H9 (cell line): ENCODE measurements at regions not wholly inside any gene's neighbourhood (a gene's known extent, or its start where the extent isn't known, plus 50 kb on each side); places are given as distances from the start of the nearest gene placed in this dataset.

Experiments
- DNase-seq: peaks from one replicate; pipeline ENCODE4 v3.0.0-alpha.2; 2017
- H2AFZ ChIP-seq: one replicate; pipeline ENCODE4 v1.6.1; 2013; ENCODE audit warnings: mild to moderate bottlenecking, low read length, control low read depth, moderate library complexity
- H2AK5ac ChIP-seq: 2 replicates; pipeline ENCODE4 v1.6.1; 2013; ENCODE audit warnings: low read length, control low read depth, mixed read lengths; ENCODE audit not compliant: insufficient read length
- H2BK120ac ChIP-seq: one replicate; pipeline ENCODE4 v1.6.1; 2013; ENCODE audit warnings: low read depth, mild to moderate bottlenecking, low read length, control low read depth, inconsistent platforms; ENCODE audit not compliant: poor library complexity, severe bottlenecking
- H2BK12ac ChIP-seq: 2 replicates; pipeline ENCODE4 v1.6.1; 2013; ENCODE audit warnings: low read length, control low read depth, mixed read lengths, low read depth; ENCODE audit not compliant: insufficient read length
- H2BK15ac ChIP-seq: 2 replicates; pipeline ENCODE4 v1.6.1; 2013; ENCODE audit warnings: low read depth, low read length, control low read depth
- H2BK20ac ChIP-seq: one replicate; pipeline ENCODE4 v1.6.1; 2013; ENCODE audit warnings: low read depth, mild to moderate bottlenecking, low read length, control low read depth, inconsistent platforms; ENCODE audit not compliant: poor library complexity, severe bottlenecking
- H2BK5ac ChIP-seq: 2 replicates; pipeline ENCODE4 v1.6.1; 2013; ENCODE audit warnings: low read length, control low read depth, mixed read lengths; ENCODE audit not compliant: insufficient read length
- H3K14ac ChIP-seq: 2 replicates; pipeline ENCODE4 v1.6.1; 2013; ENCODE audit warnings: low read length, control low read depth; ENCODE audit not compliant: insufficient read depth
- H3K18ac ChIP-seq: 2 replicates; pipeline ENCODE4 v1.6.1; 2013; ENCODE audit warnings: low read depth, mild to moderate bottlenecking, mixed read lengths, low read length, control low read depth; ENCODE audit not compliant: insufficient read length
- H3K23ac ChIP-seq: 2 replicates; pipeline ENCODE4 v1.6.1; 2013; ENCODE audit warnings: low read length, control low read depth, mixed read lengths, low read depth; ENCODE audit not compliant: insufficient read length
- H3K23me2 ChIP-seq: 2 replicates; pipeline ENCODE4 v1.6.1; 2013; ENCODE audit warnings: low read depth, mild to moderate bottlenecking, mixed read lengths, low read length, control low read depth; ENCODE audit not compliant: insufficient read length, poor library complexity, severe bottlenecking
- H3K27ac ChIP-seq: 2 replicates; pipeline ENCODE4 v1.5.1; 2013; ENCODE audit warnings: low read length, control low read depth, mixed read lengths, low read depth; ENCODE audit not compliant: insufficient read length
- H3K27me3 ChIP-seq: 2 replicates; pipeline ENCODE4 v1.6.1; 2013; ENCODE audit warnings: low read length, control low read depth, inconsistent platforms; ENCODE audit not compliant: insufficient read depth
- H3K4ac ChIP-seq: 2 replicates; pipeline ENCODE4 v1.6.1; 2013; ENCODE audit warnings: low read depth, mild to moderate bottlenecking, control low read depth, inconsistent platforms, low read length, moderate library complexity
- H3K4me1 ChIP-seq: 2 replicates; pipeline ENCODE4 v1.6.1; 2013; ENCODE audit warnings: low read length, control low read depth, inconsistent platforms; ENCODE audit not compliant: insufficient read depth
- H3K4me2 ChIP-seq: 2 replicates; pipeline ENCODE4 v1.6.1; 2013; ENCODE audit warnings: low read length, control low read depth, mixed read lengths; ENCODE audit not compliant: insufficient read length, insufficient read depth
- H3K56ac ChIP-seq: 2 replicates; pipeline ENCODE4 v1.6.1; 2013; ENCODE audit warnings: low read depth, mild to moderate bottlenecking, mixed read lengths, low read length, control low read depth; ENCODE audit not compliant: insufficient read length
- H3K79me1 ChIP-seq: 2 replicates; pipeline ENCODE4 v1.6.1; 2013; ENCODE audit warnings: low read depth, mild to moderate bottlenecking, moderate library complexity, low read length, control low read depth, inconsistent platforms; ENCODE audit not compliant: insufficient read depth, poor library complexity, severe bottlenecking
- H3K79me2 ChIP-seq: 2 replicates; pipeline ENCODE4 v1.6.1; 2013; ENCODE audit warnings: low read length, control low read depth, inconsistent platforms; ENCODE audit not compliant: insufficient read depth
- H3K9ac ChIP-seq: 2 replicates; pipeline ENCODE4 v1.6.1; 2013; ENCODE audit warnings: low read length, control low read depth, mixed read lengths; ENCODE audit not compliant: insufficient read length; ENCODE audit errors: extremely low read depth
- H3K9me3 ChIP-seq: one replicate; pipeline ENCODE4 v1.6.1; 2013; ENCODE audit warnings: low read depth, low read length, inconsistent platforms; ENCODE audit not compliant: control insufficient read depth
- H3T11ph ChIP-seq: one replicate; pipeline ENCODE4 v1.6.1; 2013; ENCODE audit warnings: mild to moderate bottlenecking, low read length, control low read depth, inconsistent platforms
- H4K20me1 ChIP-seq: one replicate; pipeline ENCODE4 v1.6.1; 2013; ENCODE audit not compliant: control insufficient read depth, insufficient read length, insufficient read depth
- H4K5ac ChIP-seq: 2 replicates; pipeline ENCODE4 v1.6.1; 2013; ENCODE audit warnings: low read depth, mild to moderate bottlenecking, mixed read lengths, low read length, control low read depth; ENCODE audit not compliant: insufficient read length
- H4K8ac ChIP-seq: replicated peaks from 2 replicates; pipeline ENCODE4 v1.6.1; 2013; ENCODE audit warnings: low read length, control low read depth, mixed read lengths, low read depth; ENCODE audit not compliant: insufficient read length
- H4K91ac ChIP-seq: 2 replicates; pipeline ENCODE4 v1.6.1; 2013; ENCODE audit warnings: low read depth, mild to moderate bottlenecking, moderate library complexity, mixed read lengths, low read length, control low read depth; ENCODE audit not compliant: insufficient read length
- H3K27ac Mint-ChIP-seq, 3 experiments: 2 replicates in 2 of 3; 3 replicates in 1 of 3; pipeline ENCODE4 v1.8.0; 2020 to 2021; ENCODE audit warnings: mixed read lengths in 3 of 3, mild to moderate bottlenecking in 1 of 3, moderate library complexity in 1 of 3
- H3K27me3 Mint-ChIP-seq: 2 replicates; pipeline ENCODE4 v1.8.0; 2021; ENCODE audit warnings: low read depth, mild to moderate bottlenecking, moderate library complexity, mixed read lengths
- H3K36me3 Mint-ChIP-seq, 3 experiments: 2 replicates in 2 of 3; 3 replicates in 1 of 3; pipeline ENCODE4 v1.8.0; 2020 to 2021; ENCODE audit warnings: low read depth in 3 of 3, mixed read lengths in 3 of 3; ENCODE audit not compliant: insufficient read depth in 1 of 3
- H3K4me1 Mint-ChIP-seq, 2 experiments: 2 replicates each; pipeline ENCODE4 v1.8.0; 2020; ENCODE audit warnings: mixed read lengths in 2 of 2
- H3K4me3 Mint-ChIP-seq, 2 experiments: 2 replicates in 1 of 2; 3 replicates in 1 of 2; pipeline ENCODE4 v1.8.0; 2020 to 2021; ENCODE audit warnings: mild to moderate bottlenecking in 2 of 2, mixed read lengths in 2 of 2, moderate library complexity in 1 of 2
- H3K9me3 Mint-ChIP-seq, 2 experiments: 2 replicates in 1 of 2; 3 replicates in 1 of 2; pipeline ENCODE4 v1.8.0; 2020; ENCODE audit warnings: mild to moderate bottlenecking in 2 of 2, mixed read lengths in 2 of 2, moderate library complexity in 1 of 2
- CTCF ChIP-seq: fragments of 200-600 bp; sonication (generic); conservative IDR thresholded peaks from 3 replicates; pipeline ENCODE4 v1.8.0; 2021; ENCODE audit warnings: antibody characterized with exemption, mild to moderate bottlenecking
- WGBS: extraction: QIAGEN DNeasy Blood & Tissue Kit; methylation state at CpG from one replicate; pipeline ENCODE4 v1.1.7; 2013; ENCODE audit warnings: missing lambda C conversion rate, low lambda C conversion rate, mixed read lengths; ENCODE audit not compliant: insufficient read length; ENCODE audit errors: extremely low coverage; 5-methylcytosine and 5-hydroxymethylcytosine counted together

GRCh38 chr10:128879441-128880140 lies 587.5 kb upstream of the MGMT start:
- H3K27me3 ChIP-seq: no peaks in the 10 kb centered on the region
- no peak overlapping the region for H3K18ac ChIP-seq
- H3K79me1 ChIP-seq: no peaks in the 10 kb centered on the region
- H4K20me1 ChIP-seq: no peaks in the 10 kb centered on the region
- H4K8ac ChIP-seq: no peak overlapping the region
- no peak overlapping the region for H3K23ac ChIP-seq
- no peak overlapping the region for H2AK5ac ChIP-seq
- TF ChIP-seq CTCF: no peak
- H3K27me3 Mint-ChIP-seq: peaks cover 5% of the 10 kb centered on the region; the same call in 1 of the 2 replicates
- no peaks in the 10 kb centered on the region for H3K4me1 Mint-ChIP-seq
- no peak overlapping the region for H3K27ac ChIP-seq
- H3K4me1 ChIP-seq: no peaks in the 10 kb centered on the region
- no peak overlapping the region for H2BK12ac ChIP-seq
- no peak overlapping the region for H3K4ac ChIP-seq
- H4K91ac ChIP-seq: no peak overlapping the region
- no peaks in the 10 kb centered on the region for H3K9me3 ChIP-seq
- H3K27ac Mint-ChIP-seq: no peak overlapping the region
- no peak overlapping the region for H2BK5ac ChIP-seq
- no peak overlapping the region for H2BK20ac ChIP-seq
- no peaks in the 10 kb centered on the region; a peak in 1 of 5 replicates for H3K9me3 Mint-ChIP-seq
- no peak overlapping the region for H3K56ac ChIP-seq
- no peak overlapping the region for H2AFZ ChIP-seq
- no peak overlapping the region for H2BK15ac ChIP-seq
- no peak overlapping the region for H3K14ac ChIP-seq
- WGBS: no CpG with 5 or more reads among the region's 4 CpGs
- no peak overlapping the region for H3K4me2 ChIP-seq
- H4K5ac ChIP-seq: no peak overlapping the region
- no peak overlapping the region for H3K9ac ChIP-seq
- no peaks in the 10 kb centered on the region for H3K79me2 ChIP-seq
- H3K23me2 ChIP-seq: no peaks in the 10 kb centered on the region
- H2BK120ac ChIP-seq: no peak overlapping the region
- H3K36me3 Mint-ChIP-seq: no peaks in the 10 kb centered on the region
- DNase-seq: no peak
- H3K4me3 Mint-ChIP-seq: no peak overlapping the region
- H3T11ph ChIP-seq: no peak overlapping the region
